Astrocyte (in vitro differentiated cells and primary cell): ENCODE measurements at regions not wholly inside any gene's neighbourhood (a gene's known extent, or its start where the extent isn't known, plus 50 kb on each side); places are given as distances from the start of the nearest gene placed in this dataset.
"Not testable (repeated sequence)": the region's sequence is repeated elsewhere in the genome, so short reads cannot be mapped to it uniquely, and the experiment has no call there.

ENCODE experiments used
- DNase-seq: peaks from one replicate; pipeline ENCODE4 v3.0.0-alpha.2; 2010; ENCODE audit warnings: low read depth
- FAIRE-seq: peaks from 2 replicates; lab custom pipeline; 2011; peaks lifted over from hg19 to GRCh38; lab: Jason Lieb, UNC
- H2AFZ ChIP-seq: 2 replicates; pipeline ENCODE4 v1.6.0; 2012; ENCODE audit warnings: low read depth, low read length, inconsistent platforms
- H3K27ac ChIP-seq: 2 replicates; pipeline ENCODE4 v1.5.1; 2011; ENCODE audit warnings: low read depth, low read length, inconsistent platforms
- H3K27me3 ChIP-seq: 2 replicates; pipeline ENCODE4 v1.6.0; 2011; ENCODE audit warnings: low read length, inconsistent platforms; ENCODE audit not compliant: insufficient read depth
- H3K36me3 ChIP-seq: 2 replicates; pipeline ENCODE4 v1.5.1; 2011; ENCODE audit warnings: low read length, inconsistent platforms; ENCODE audit not compliant: insufficient read depth
- H3K4me1 ChIP-seq: 2 replicates; pipeline ENCODE4 v1.5.1; 2011; ENCODE audit warnings: low read length, inconsistent platforms; ENCODE audit not compliant: insufficient read depth
- H3K4me2 ChIP-seq: 2 replicates; pipeline ENCODE4 v1.6.0; 2012; ENCODE audit warnings: low read length, inconsistent platforms
- H3K4me3 ChIP-seq: 2 replicates; pipeline ENCODE4 v1.5.1; 2011; ENCODE audit warnings: low read depth, mild to moderate bottlenecking, low read length, inconsistent platforms; ENCODE audit not compliant: insufficient read depth
- H3K79me2 ChIP-seq: 2 replicates; pipeline ENCODE4 v1.6.0; 2012; ENCODE audit warnings: mild to moderate bottlenecking, low read length, inconsistent platforms; ENCODE audit not compliant: insufficient read depth
- H3K9ac ChIP-seq: 2 replicates; pipeline ENCODE4 v1.6.0; 2012; ENCODE audit warnings: mild to moderate bottlenecking, low read length, inconsistent platforms
- H3K9me3 ChIP-seq: 2 replicates; pipeline ENCODE4 v1.5.1; 2012; ENCODE audit warnings: low read depth, mild to moderate bottlenecking, low read length, inconsistent platforms; ENCODE audit not compliant: insufficient read depth
- H4K20me1 ChIP-seq: 2 replicates; pipeline ENCODE4 v1.6.0; 2012; ENCODE audit warnings: low read length, inconsistent platforms; ENCODE audit not compliant: insufficient read depth
- H3K27ac Mint-ChIP-seq: one replicate; pipeline ENCODE4 v1.8.0; 2021; ENCODE audit warnings: mild to moderate bottlenecking, mixed read lengths; ENCODE audit not compliant: unreplicated experiment
- H3K27me3 Mint-ChIP-seq: one replicate; pipeline ENCODE4 v1.8.0; 2021; ENCODE audit warnings: low read depth, mixed read lengths; ENCODE audit not compliant: unreplicated experiment
- H3K36me3 Mint-ChIP-seq: one replicate; pipeline ENCODE4 v1.8.0; 2021; ENCODE audit warnings: low read depth, mixed read lengths; ENCODE audit not compliant: unreplicated experiment
- H3K4me1 Mint-ChIP-seq: one replicate; pipeline ENCODE4 v1.8.0; 2021; ENCODE audit warnings: low read depth, mixed read lengths; ENCODE audit not compliant: unreplicated experiment
- H3K4me3 Mint-ChIP-seq: one replicate; pipeline ENCODE4 v1.8.0; 2021; ENCODE audit warnings: mild to moderate bottlenecking, moderate library complexity, mixed read lengths; ENCODE audit not compliant: unreplicated experiment
- H3K9me3 Mint-ChIP-seq: one replicate; pipeline ENCODE4 v1.8.0; 2021; ENCODE audit warnings: mild to moderate bottlenecking, mixed read lengths; ENCODE audit not compliant: unreplicated experiment
- CTCF ChIP-seq: IDR thresholded peaks from 2 replicates; pipeline ENCODE4 v1.5.1; 2011; ENCODE audit warnings: low read depth, mild to moderate bottlenecking, inconsistent platforms, low read length, moderate library complexity; ENCODE audit not compliant: insufficient read depth
- EZH2 ChIP-seq: IDR thresholded peaks from 2 replicates; pipeline ENCODE4 v1.6.1; 2012; ENCODE audit warnings: mild to moderate bottlenecking, low read length, inconsistent platforms; ENCODE audit not compliant: insufficient read depth

DNA sequence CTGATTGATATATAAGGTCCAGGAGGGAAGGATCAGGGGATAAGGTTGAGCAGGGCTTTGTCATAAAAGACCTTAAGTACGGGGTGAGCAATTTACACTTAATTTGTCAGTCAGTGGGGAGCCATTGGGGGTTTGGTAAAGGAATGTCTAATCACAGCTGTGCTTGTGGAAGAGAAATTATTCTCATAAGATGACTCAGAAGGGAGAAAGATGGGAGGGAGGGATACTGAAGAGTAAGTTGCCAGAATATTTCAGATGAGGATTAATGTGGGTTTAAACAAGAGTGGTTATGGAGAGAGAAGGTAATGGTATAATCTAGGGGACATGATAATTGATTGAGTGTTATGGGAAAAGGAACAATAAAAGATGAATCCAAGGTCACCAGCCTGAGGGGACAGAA is 500.1 kb upstream of the CCDC196 start:
- DNase-seq (no peak), FAIRE-seq (no peak)
- H3K4me1 Mint-ChIP-seq = peaks cover 5% of the 10 kb centered on the region
- no peak overlapping the region for H3K4me3 Mint-ChIP-seq
- no peak for TF ChIP-seq EZH2
- TF ChIP-seq CTCF = no peak
- Histone ChIP-seq H2AFZ (no peak overlapping the region), H3K4me2 (no peak overlapping the region), H3K9me3 (peaks cover 4% of the 10 kb centered on the region), H3K4me1 (no peaks in the 10 kb centered on the region), H3K4me3 (no peak overlapping the region), H3K9ac (no peak overlapping the region), H3K36me3 (no peaks in the 10 kb centered on the region), H3K27ac (no peak overlapping the region), H4K20me1 (no peaks in the 10 kb centered on the region), H3K79me2 (no peaks in the 10 kb centered on the region), H3K27me3 (no peaks in the 10 kb centered on the region)
- H3K9me3 Mint-ChIP-seq = no peaks in the 10 kb centered on the region
- H3K36me3 Mint-ChIP-seq = no peaks in the 10 kb centered on the region
- H3K27ac Mint-ChIP-seq = no peak overlapping the region
- H3K27me3 Mint-ChIP-seq = no peaks in the 10 kb centered on the region

DNA sequence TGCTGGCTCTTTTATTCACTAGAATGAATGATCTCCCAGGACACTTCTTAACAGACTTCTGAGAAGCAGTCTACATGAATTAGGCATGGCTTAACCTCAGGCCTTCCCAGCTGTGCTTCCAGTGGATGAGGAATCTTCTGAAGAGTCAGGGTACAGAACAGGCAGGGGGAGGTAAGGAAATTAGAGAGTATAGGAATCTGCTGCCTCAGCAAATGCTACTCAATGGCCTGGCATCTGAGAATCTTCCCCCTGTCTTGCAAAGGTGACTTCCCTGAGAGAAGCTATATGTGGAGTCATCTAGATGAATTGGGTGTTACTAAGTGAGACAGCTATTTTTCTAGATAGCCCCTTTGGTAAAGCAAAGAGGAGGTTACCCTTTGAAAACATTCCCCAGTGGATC is 496.2 kb upstream of the CCDC196 start:
- peaks cover 5% of the 10 kb centered on the region for H3K4me1 Mint-ChIP-seq
- H3K27ac Mint-ChIP-seq = no peak overlapping the region
- no peak overlapping the region for H3K9ac ChIP-seq
- no peak overlapping the region for H2AFZ ChIP-seq
- H3K27me3 ChIP-seq = no peaks in the 10 kb centered on the region
- H3K27ac ChIP-seq = no peak overlapping the region
- H3K4me3 ChIP-seq = no peak overlapping the region
- no peak for TF ChIP-seq CTCF
- TF ChIP-seq EZH2 = no peak
- H3K4me1 ChIP-seq = no peaks in the 10 kb centered on the region
- peaks cover 4% of the 10 kb centered on the region for H3K9me3 ChIP-seq
- H4K20me1 ChIP-seq = no peaks in the 10 kb centered on the region
- DNase-seq (no peak), FAIRE-seq (no peak)
- no peaks in the 10 kb centered on the region for H3K36me3 Mint-ChIP-seq
- H3K36me3 ChIP-seq = no peaks in the 10 kb centered on the region
- no peaks in the 10 kb centered on the region for H3K79me2 ChIP-seq
- H3K4me2 ChIP-seq = no peak overlapping the region
- no peaks in the 10 kb centered on the region for H3K9me3 Mint-ChIP-seq
- no peaks in the 10 kb centered on the region for H3K27me3 Mint-ChIP-seq
- H3K4me3 Mint-ChIP-seq = no peak overlapping the region

GRCh38 chr14:65991104-65991503 is 495.1 kb upstream of the CCDC196 start:
- peaks cover 4% of the 10 kb centered on the region for H3K9me3 ChIP-seq
- Mint-ChIP-seq H3K4me3 (no peak overlapping the region), H3K4me1 (peaks cover 2% of the 10 kb centered on the region), H3K27me3 (no peaks in the 10 kb centered on the region), H3K9me3 (no peaks in the 10 kb centered on the region), H3K36me3 (no peaks in the 10 kb centered on the region), H3K27ac (no peak overlapping the region)
- H2AFZ ChIP-seq = no peak overlapping the region
- no peaks in the 10 kb centered on the region for H3K4me1 ChIP-seq
- H3K4me3 ChIP-seq = no peak overlapping the region
- H3K36me3 ChIP-seq = no peaks in the 10 kb centered on the region
- H4K20me1 ChIP-seq = no peaks in the 10 kb centered on the region
- no peaks in the 10 kb centered on the region for H3K79me2 ChIP-seq
- FAIRE-seq (no peak), DNase-seq (no peak)
- TF ChIP-seq CTCF = no peak
- TF ChIP-seq EZH2 = no peak
- H3K4me2 ChIP-seq = no peak overlapping the region
- no peak overlapping the region for H3K9ac ChIP-seq
- no peaks in the 10 kb centered on the region for H3K27me3 ChIP-seq
- H3K27ac ChIP-seq = no peak overlapping the region

DNA sequence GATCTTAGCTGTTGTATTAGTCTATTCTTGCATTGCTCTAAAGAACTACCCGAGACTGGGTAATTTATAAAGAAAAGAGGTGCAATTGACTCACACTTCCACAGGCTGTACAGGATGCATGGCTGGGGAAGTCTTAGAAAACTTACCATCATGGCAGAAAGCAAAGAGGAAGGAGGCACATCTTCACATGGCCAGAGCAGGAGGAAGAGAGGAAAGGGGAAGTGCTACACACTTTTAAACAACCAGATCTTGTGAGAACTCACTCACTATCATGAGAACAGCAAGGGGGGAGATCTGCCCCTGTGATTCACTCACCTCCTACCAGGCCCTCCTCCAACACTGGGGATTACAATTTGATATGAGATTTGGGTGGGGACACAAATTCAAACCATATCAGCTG is 494.2 kb upstream of the CCDC196 start:
- not testable (repeated sequence) for H3K4me3 Mint-ChIP-seq, H3K4me1 ChIP-seq, H3K36me3 ChIP-seq, H3K4me1 Mint-ChIP-seq, H3K4me3 ChIP-seq, H3K9me3 ChIP-seq, H4K20me1 ChIP-seq, H2AFZ ChIP-seq, H3K9me3 Mint-ChIP-seq, H3K36me3 Mint-ChIP-seq, FAIRE-seq, H3K27me3 Mint-ChIP-seq, H3K27ac Mint-ChIP-seq, H3K4me2 ChIP-seq, H3K79me2 ChIP-seq, DNase-seq, H3K9ac ChIP-seq, H3K27ac ChIP-seq, H3K27me3 ChIP-seq
